SHP77 treated with DMSO at 0.1 percent for 48 hours (cell line): ENCODE measurements at regions not wholly inside any gene's neighbourhood (a gene's known extent, or its start where the extent isn't known, plus 50 kb on each side); places are given as distances from the start of the nearest gene placed in this dataset.
A peak's percentile ranks its signal among the peaks of the same experiment; 100 is the strongest.
"Not testable (repeated sequence)": the region's sequence is repeated elsewhere in the genome, so short reads cannot be mapped to it uniquely, and the experiment has no call there.

Experiments
- DNase-seq: peaks from one replicate; lab custom pipeline; 2025; lab: John Stamatoyannopoulos, UW

DNA sequence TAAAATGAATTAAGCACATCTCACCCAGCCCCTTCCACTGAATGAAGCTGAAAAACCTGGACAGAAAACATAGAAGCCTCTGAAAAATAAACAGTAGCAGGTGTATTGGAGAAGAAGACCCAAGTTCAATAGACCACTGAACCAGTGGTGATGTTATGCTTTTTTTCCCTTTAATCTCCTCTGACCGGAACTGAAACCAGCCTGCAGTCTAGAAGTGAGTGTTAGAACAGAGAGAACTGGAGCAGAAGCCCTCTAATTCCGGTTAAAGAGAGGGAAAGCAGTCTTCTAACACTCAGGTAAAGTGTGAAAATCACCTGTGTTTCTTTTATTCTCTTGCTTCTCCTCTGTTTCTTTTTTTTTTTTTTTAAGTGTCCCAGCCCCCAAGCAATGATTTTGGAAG, 83.5 kb upstream of the CCL21 start:
- DNase-seq, result no peak

DNA sequence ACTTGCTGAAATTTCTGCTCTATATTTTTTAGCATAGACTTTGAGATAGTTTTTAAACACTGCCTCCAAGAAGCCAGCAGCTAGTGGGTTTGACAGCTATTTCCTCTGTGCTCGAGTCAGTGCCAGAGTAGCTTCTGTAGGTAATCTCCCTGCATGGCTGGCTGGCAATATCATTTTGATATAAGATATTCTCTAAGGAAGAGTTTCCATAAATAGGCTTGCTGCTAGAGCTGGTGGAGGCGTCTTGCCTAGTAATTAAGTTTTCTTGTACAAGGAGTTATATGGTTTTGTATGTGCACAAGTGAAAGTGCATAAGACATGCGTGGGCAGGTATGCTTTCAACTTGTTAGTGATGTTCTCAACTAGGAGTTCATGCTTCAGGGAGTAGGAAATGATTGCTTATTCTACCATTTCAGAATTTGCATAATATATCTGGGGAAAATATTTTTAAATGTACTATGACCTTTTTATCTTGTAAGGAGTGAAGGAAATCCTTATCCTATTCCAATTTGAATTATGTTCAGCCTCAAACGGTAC, 74.1 kb upstream of the CCL21 start:
- no peak for DNase-seq

DNA sequence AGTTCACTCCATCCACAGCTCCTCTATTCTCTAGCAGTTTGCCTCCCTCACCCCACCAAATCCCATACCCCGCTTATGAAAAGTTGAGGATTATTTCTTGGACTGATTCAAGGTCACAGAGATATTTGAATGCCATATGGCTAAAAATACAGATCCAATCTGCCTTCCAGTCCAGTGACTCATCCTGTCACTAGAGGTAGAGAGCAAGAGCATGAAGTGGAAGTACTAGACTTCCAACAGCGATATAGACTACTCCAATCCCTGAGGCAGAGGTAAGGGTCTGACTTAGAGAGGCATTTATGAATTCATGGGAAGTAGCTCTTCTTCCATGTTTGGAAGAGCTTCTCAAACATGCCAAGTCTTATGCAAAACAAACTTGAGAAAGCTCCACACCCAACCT, 72.4 kb upstream of the CCL21 start:
- DNase-seq, result no peak

DNA sequence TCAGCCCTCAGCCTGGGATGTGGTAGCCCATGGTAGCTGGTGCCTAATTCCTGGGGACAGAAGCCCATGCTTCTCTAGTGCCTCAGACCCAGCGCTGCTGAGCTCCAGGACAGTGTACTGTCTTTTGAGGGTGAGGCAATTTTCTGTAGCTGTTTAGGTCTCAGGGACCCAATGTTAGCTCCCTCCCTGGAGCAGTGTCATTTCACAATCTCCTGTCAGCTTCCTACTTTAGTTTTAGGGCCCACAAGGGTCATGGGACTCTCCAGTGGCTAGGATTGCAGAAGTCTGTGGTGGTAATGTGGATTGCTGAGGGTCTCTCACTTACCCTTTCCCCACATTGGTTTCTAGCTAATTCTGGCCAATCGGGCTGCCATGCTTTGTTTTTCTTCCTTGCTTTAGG, 67.7 kb upstream of the CCL21 start:
- DNase-seq, result no peak

DNA sequence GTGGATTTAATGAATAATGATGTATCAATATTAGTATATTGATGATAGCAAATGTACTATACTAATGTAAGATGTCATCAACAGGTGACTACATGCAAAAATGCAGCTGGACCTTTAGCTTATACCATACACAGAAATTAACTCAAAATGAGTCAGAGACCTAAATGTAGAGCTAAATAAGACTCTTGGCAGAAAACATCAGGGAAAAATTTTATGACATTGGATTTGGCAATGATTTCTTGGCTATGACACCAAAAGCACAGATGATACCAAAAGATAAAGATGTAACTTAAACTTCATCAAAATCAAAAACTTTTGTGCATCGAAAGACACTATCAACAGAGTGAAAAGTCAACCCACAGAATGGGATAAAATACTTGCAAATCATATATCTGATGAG, 64.0 kb upstream of the CCL21 start:
- DNase-seq, result no peak

DNA sequence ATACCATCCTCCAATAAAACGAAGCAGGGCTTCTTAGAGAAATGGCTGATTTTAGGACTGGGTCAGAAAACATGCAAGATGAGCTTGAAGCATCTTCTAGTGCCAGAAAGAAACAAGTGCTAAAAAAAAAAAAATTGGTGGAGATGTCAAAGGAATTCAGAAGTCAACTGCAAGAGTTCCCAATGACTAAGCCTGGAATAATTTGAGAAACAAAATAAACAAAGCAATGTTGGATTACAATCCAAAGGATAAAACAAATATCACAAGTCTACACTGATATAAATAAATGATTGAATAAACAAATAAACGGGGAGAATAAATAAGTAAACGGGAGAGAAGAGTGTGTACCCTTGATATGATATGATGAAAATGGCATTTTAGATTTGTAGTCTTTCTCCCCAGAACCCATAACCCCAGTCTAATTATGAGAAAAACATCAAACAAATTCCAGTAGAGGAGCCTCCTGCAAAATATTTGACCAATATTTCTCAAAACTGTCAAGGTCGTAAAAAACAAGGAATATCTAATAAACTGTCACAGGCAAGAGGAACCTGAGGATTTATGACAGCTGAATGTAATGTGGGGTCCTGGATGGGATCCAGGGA, 63.5 kb upstream of the CCL21 start:
- DNase-seq, result no peak

DNA sequence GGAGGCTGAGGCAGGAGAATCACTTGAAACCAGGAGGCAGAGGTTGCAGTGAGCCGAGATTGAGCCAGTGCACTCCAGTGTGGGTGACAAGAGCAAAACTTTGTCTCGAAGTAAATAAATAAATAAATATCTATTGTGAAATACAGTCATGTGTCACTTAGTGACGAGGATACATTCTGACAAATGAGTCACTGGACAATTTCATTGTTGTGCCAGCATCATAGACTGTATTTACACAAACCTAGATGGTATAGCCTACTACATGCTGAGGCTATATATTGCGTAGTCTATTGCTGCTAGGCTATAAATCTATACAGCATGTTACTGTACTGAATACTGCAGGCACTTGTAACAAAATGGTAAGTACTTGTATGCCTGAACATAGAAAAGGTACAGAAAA, 61.1 kb upstream of the CCL21 start:
- no peak for DNase-seq

DNA sequence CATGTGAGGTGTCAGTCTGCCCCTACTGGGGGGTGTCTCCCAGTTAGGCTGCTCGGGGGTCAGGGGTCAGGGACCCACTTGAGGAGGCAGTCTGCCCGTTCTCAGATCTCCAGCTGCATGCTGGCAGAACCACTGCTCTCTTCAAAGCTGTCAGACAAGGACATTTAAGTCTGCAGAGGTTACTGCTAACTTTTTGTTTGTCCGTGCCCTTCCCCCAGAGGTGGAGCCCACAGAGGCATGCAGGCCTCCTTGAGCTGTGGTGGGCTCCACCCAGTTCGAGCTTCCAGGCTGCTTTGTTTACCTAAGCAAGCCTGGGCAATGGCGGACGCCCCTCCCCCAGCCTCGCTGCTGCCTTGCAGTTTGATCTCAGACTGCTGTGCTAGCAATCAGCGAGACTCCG, 57.2 kb upstream of the CCL21 start:
- not testable (repeated sequence) for DNase-seq

DNA sequence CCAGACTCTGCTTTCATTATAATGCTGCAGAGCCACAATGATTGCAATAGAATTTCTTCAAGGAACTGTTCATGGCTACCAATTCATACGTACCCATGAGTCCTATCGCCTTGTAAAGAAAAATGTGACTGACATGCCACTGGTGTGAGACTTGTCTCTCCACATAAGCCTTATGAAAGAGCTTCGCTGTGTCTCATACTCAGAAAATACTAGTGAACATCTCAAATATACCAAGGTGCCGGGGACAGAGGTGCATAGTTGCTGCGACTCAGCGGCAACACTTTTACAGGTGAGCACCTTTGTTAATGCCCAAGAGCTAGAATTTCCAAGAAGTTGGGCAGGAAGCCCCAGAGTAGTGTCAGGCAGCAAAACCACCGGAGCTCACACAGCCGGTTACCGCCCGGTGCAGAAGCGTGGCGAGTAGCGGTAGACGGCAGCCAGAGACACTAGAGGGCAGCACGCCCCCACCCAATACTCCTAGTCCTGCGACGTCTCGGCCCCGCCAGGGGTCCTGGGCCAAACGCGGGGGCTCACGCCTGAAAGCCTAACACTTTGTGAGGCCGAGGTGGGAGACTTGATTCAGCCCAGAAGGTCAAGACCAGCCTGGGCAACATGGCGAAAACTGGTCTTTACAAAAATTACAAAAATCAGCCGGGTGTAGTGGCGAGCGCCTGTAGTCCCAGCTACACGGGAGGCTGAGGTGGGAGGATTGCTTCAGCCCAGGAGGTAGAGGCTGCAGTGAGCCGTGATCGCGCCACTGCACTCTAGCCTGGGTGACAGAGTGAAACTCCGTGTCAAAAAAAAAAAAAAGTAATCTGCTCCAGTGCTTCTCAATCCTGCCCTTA, 50.5 kb upstream of the CCL21 start:
- peak; percentile 9 for DNase-seq
